K562 (cell line): ENCODE measurements at regions not wholly inside any gene's neighbourhood (a gene's known extent, or its start where the extent isn't known, plus 50 kb on each side); places are given as distances from the start of the nearest gene placed in this dataset.
"Not testable (repeated sequence)": the region's sequence is repeated elsewhere in the genome, so short reads cannot be mapped to it uniquely, and the experiment has no call there.

Experiments used
- ATAC-seq: fragments of 200-7000 bp; cut with Tn5 transposase; 3 replicates; pipeline ENCODE4 v1.9.1; 2020; ENCODE audit warnings: moderate library complexity
- BruUV-seq: library from RNA; stranded (reverse); fragments of 400-500 nt; replicated peaks from 2 replicates; lab custom pipeline; 2021; lab: Mats Ljungman, UMichigan
- CTCF ChIA-PET: fragments of 300-600 bp; formaldehyde crosslinking; extraction: SDS; loops from one replicate; lab custom pipeline; 2021; ENCODE audit warnings: low intra/inter-chr PET ratio; lab: Yijun Ruan, JAX
- POLR2A ChIA-PET: fragments of 300-600, 350-650 bp; sonication (Branson Sonifier 250); formaldehyde crosslinking; extraction: SDS; loops from one replicate; lab custom pipeline; 2021; ENCODE audit warnings: antibody characterized with exemption, inconsistent platforms; lab: Yijun Ruan, JAX
- DNase-seq, 4 experiments: peaks; one replicate each; pipeline versions ENCODE4 v3.0.0 to v3.0.0-alpha.2; 2011 to 2018; ENCODE audit warnings: low spot score in 3 of 4, mixed read lengths in 3 of 4; ENCODE audit errors: extremely low read depth in 1 of 4
- FAIRE-seq: peaks from 2 replicates; lab custom pipeline; 2011; peaks lifted over from hg19 to GRCh38; lab: Jason Lieb, UNC
- H2AFZ ChIP-seq: 2 replicates; pipeline ENCODE4 v1.6.0; 2011; ENCODE audit warnings: low read depth, low read length, control low read depth, inconsistent platforms
- H3K27ac ChIP-seq: fragments of 200-600 bp; 3 replicates; pipeline ENCODE4 v1.8.0; 2011; ENCODE audit warnings: low read depth, mild to moderate bottlenecking, control low read depth, inconsistent platforms, low read length, moderate library complexity, mixed read lengths; ENCODE audit errors: extremely low read depth
- H3K27me3 ChIP-seq, 2 experiments: fragments of 300-600 bp in 1 of 2; 2 replicates in 1 of 2; 3 replicates in 1 of 2; pipeline versions ENCODE4 v1.6.0 to v1.8.0; 2011; ENCODE audit warnings: inconsistent platforms in 2 of 2, low read length in 2 of 2, mild to moderate bottlenecking in 1 of 2, mixed read lengths in 1 of 2, moderate library complexity in 1 of 2; ENCODE audit not compliant: control insufficient read depth in 2 of 2, insufficient read depth in 2 of 2
- H3K36me3 ChIP-seq: fragments of 300-600 bp; 3 replicates; pipeline ENCODE4 v1.8.0; 2011; ENCODE audit warnings: mild to moderate bottlenecking, low read length, inconsistent platforms; ENCODE audit not compliant: control insufficient read depth, insufficient read depth
- H3K4me1 ChIP-seq, 2 experiments: fragments of 200-600 bp in 1 of 2; replicated peaks in 1 of 2; 2 replicates in 1 of 2; 3 replicates in 1 of 2; pipeline versions ENCODE4 v1.5.1 to v1.8.0; 2011; ENCODE audit warnings: inconsistent platforms in 2 of 2, low read length in 2 of 2, mild to moderate bottlenecking in 1 of 2, mixed read lengths in 1 of 2, moderate library complexity in 1 of 2; ENCODE audit not compliant: control insufficient read depth in 2 of 2, insufficient read depth in 2 of 2
- H3K4me2 ChIP-seq: 2 replicates; pipeline ENCODE4 v1.6.1; 2011; ENCODE audit warnings: low read length, control low read depth, inconsistent platforms, mixed read lengths; ENCODE audit not compliant: insufficient read depth
- H3K4me3 ChIP-seq: fragments of 200-600 bp; sonication (generic), shearing (Covaris generic); 2 replicates; pipeline ENCODE4 v1.5.1; 2016; ENCODE audit warnings: control low read depth, inconsistent platforms
- H3K79me2 ChIP-seq: fragments of 200-600 bp; 3 replicates; pipeline ENCODE4 v1.8.0; 2011; ENCODE audit warnings: low read length, inconsistent platforms; ENCODE audit not compliant: control insufficient read depth, insufficient read depth
- H3K9ac ChIP-seq, 2 experiments: 2 replicates each; pipeline versions ENCODE4 v1.6.0 to v1.6.1; 2011; ENCODE audit warnings: low read depth in 2 of 2, low read length in 2 of 2, control low read depth in 1 of 2, inconsistent platforms in 1 of 2, mild to moderate bottlenecking in 1 of 2, mixed read lengths in 1 of 2; ENCODE audit not compliant: insufficient read depth in 1 of 2
- H3K9me1 ChIP-seq: one replicate; pipeline ENCODE4 v1.6.0; 2011; ENCODE audit warnings: inconsistent platforms, mild to moderate bottlenecking, low read length, moderate library complexity; ENCODE audit not compliant: control insufficient read depth, insufficient read depth
- H3K9me3 ChIP-seq: replicated peaks from 2 replicates; pipeline ENCODE4 v1.5.1; 2011; ENCODE audit warnings: low read depth, low read length, inconsistent platforms; ENCODE audit not compliant: control insufficient read depth, insufficient read depth
- H4K20me1 ChIP-seq: replicated peaks from 2 replicates; pipeline ENCODE4 v1.6.1; 2011; ENCODE audit warnings: low read length, inconsistent platforms, mixed read lengths; ENCODE audit not compliant: control insufficient read depth, insufficient read depth
- CEBPG ChIP-seq, 3 experiments: fragments of 200-800 bp in 1 of 3; sonication (Bioruptor generic) in 1 of 3; sonication (generic) in 1 of 3; formaldehyde crosslinking in 1 of 3; IDR thresholded peaks in 2 of 3; conservative IDR thresholded peaks in 1 of 3; 2 replicates each; pipeline versions ENCODE4 v1.6.1 to v1.8.0; 2016 to 2022; ENCODE audit warnings: missing compliant biosample characterization in 2 of 3, missing genetic modification characterization in 2 of 3, mild to moderate bottlenecking in 1 of 3, missing genetic modification reagents in 1 of 3
- WGBS: fragments of 100-300 bp; shearing (Covaris generic); methylation state at CpG from one replicate; pipeline ENCODE4 v1.1.6; 2016; ENCODE audit warnings: low coverage, mixed read lengths; ENCODE audit not compliant: insufficient coverage; ENCODE audit errors: missing lambda C conversion rate; 5-methylcytosine and 5-hydroxymethylcytosine counted together
- in situ Hi-C: fragments of 300-500 bp; cut with MboI; formaldehyde crosslinking; loops from 4 replicates; pipeline ENCODE4 v1.15.0; 2018; ENCODE audit warnings: inconsistent platforms, mixed read lengths
- intact Hi-C: fragments of 100-400 bp; cut with micrococcal nuclease; formaldehyde crosslinking; loops from 2 replicates; pipeline ENCODE4 v1.14.2; 2022
- TF ChIP-seq, protein P1 (sequence below), 2 experiments: fragments of 450-650 bp in 1 of 2; sonication (generic) in 1 of 2; formaldehyde crosslinking in 1 of 2; IDR thresholded peaks in 1 of 2; conservative IDR thresholded peaks in 1 of 2; 2 replicates each; pipeline versions ENCODE4 v1.6.1 to v1.8.1; 2016 to 2023; ENCODE audit warnings: mild to moderate bottlenecking in 2 of 2, moderate library complexity in 2 of 2, inconsistent platforms in 1 of 2, missing genetic modification reagents in 1 of 2

DNA sequence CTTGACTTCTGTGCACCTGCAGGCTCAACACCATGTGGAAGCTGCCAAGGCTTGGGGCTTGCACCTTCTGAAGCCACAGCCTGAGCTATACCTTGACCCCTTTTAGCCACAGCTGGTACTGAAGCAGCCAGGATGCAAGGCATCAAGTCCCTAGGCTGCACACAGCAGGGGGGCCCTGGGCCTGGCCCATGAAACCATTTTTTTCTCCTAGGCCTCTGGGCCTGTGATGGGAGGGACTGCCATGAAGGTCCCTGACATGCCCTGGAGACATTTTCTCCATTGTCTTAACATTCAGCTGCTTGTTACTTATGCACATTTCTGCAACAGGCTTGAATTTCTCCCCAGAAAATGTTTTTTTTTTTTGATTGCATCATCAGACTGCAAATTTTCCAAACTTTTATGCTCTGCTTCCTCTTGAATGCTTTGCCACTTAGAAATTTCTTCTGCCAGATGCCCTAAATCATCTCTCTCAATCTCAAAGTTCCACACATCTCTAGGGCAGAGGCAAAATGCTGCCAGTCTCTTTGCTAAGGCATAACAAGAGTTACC lies 260.2 kb downstream of the SPRY1 start:
- in situ Hi-C loops; DNase-seq; H3K4me1 ChIP-seq; H3K36me3 ChIP-seq; H3K79me2 ChIP-seq; H3K4me2 ChIP-seq; H2AFZ ChIP-seq; H3K27ac ChIP-seq; H4K20me1 ChIP-seq; ATAC-seq; BruUV-seq; H3K9me1 ChIP-seq; H3K9me3 ChIP-seq; FAIRE-seq; intact Hi-C loops; H3K27me3 ChIP-seq; H3K4me3 ChIP-seq; CTCF ChIA-PET; H3K9ac ChIP-seq; TF ChIP-seq CEBPG (CRISPR knock-in tag; IDR thresholded peaks at IDR 0.05): not testable (repeated sequence)
- POLR2A ChIA-PET, result interaction anchor here (0.6 kb wide), 1 partner anchor 8 kb away, joined by 4 read pairs; no protein-coding TSS in a partner anchor
- TF ChIP-seq, protein P1, sequence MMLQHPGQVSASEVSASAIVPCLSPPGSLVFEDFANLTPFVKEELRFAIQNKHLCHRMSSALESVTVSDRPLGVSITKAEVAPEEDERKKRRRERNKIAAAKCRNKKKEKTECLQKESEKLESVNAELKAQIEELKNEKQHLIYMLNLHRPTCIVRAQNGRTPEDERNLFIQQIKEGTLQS (IDR thresholded peaks at IDR 0.05), result peak; percentile 37; the same call in 1 of the 2 replicates
- TF ChIP-seq, protein P1 (CRISPR knock-in tag; conservative IDR thresholded peaks at IDR 0.05), result not testable (repeated sequence)
- peak in 1 of 2 experiments; percentile 38; a peak in 2 of 4 replicates for TF ChIP-seq CEBPG (tag; conservative IDR thresholded peaks at IDR 0.05 in 1 of 2, IDR thresholded peaks at IDR 0.05 in 1 of 2)

DNA sequence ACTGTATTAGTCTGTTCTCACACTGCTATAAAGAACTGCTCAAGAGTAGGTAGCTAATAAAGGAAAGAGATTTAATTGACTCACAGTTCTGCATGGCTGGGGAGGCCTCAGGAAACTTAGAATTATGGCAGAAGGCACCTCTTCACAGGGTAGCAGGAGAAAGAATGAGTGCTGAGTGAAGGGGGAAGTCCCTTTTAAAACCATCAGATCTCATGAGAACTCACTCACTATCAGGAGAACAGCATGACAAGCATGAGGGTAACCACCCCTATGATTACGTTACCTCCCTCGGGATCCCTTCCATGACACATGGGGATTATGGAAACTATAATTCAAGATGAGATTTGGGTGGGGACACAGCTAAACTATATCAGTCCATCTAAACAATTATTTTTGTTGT lies 261.0 kb downstream of the SPRY1 start:
- H3K79me2 ChIP-seq, H3K27me3 ChIP-seq, H2AFZ ChIP-seq, H3K9ac ChIP-seq, H3K27ac ChIP-seq, BruUV-seq, in situ Hi-C loops, ATAC-seq, H4K20me1 ChIP-seq, H3K36me3 ChIP-seq, intact Hi-C loops, CTCF ChIA-PET, H3K9me3 ChIP-seq, H3K4me3 ChIP-seq, H3K9me1 ChIP-seq, H3K4me2 ChIP-seq, H3K4me1 ChIP-seq, DNase-seq, FAIRE-seq: not testable (repeated sequence)
- WGBS, result 8% methylated on average over 2 of the region's 2 CpGs
- POLR2A ChIA-PET, result interaction anchor here (0.5 to 0.6 kb wide), 3 partner anchors 9 to 1489 kb away, joined by 3 to 4 read pairs (median 3); no protein-coding TSS in a partner anchor
